ENCODE measurements at regions not wholly inside any gene's neighbourhood (a gene's known extent, or its start where the extent isn't known, plus 50 kb on each side); places are given as distances from the start of the nearest gene placed in this dataset.

GRCh38 chr9:115296831-115297565 is 179.0 kb upstream of the TNC start:
- TF ChIP-seq CTCF (IDR thresholded peaks at IDR 0.05), result no peak
- TF ChIP-seq TEAD4 (CRISPR knock-in tag; IDR thresholded peaks at IDR 0.05), result no peak
- TF ChIP-seq FOXK1 (CRISPR knock-in tag; IDR thresholded peaks at IDR 0.05), result no peak
- no peak for TF ChIP-seq AFF4 (CRISPR knock-in tag; IDR thresholded peaks at IDR 0.05; ENCODE audit: borderline replicate concordance)
- no peak for TF ChIP-seq AR (CRISPR knock-in tag; IDR thresholded peaks at IDR 0.05)
- no peak for TF ChIP-seq FOXP1 (CRISPR knock-in tag; IDR thresholded peaks at IDR 0.05; ENCODE audit: borderline replicate concordance)
- no peak for TF ChIP-seq E2F4 (CRISPR knock-in tag; IDR thresholded peaks at IDR 0.05; ENCODE audit: borderline replicate concordance, low read depth)
- no peak for TF ChIP-seq ZNF671 (CRISPR knock-in tag; IDR thresholded peaks at IDR 0.05)
- no peak for TF ChIP-seq ETV6 (CRISPR knock-in tag; IDR thresholded peaks at IDR 0.05)
- TF ChIP-seq MAX (CRISPR knock-in tag; IDR thresholded peaks at IDR 0.05), result no peak
